H9 (cell line): ENCODE measurements at regions not wholly inside any gene's neighbourhood (a gene's known extent, or its start where the extent isn't known, plus 50 kb on each side); places are given as distances from the start of the nearest gene placed in this dataset.

Experiments
- DNase-seq: peaks from one replicate; pipeline ENCODE4 v3.0.0-alpha.2; 2017
- H2AFZ ChIP-seq: one replicate; pipeline ENCODE4 v1.6.1; 2013; ENCODE audit warnings: mild to moderate bottlenecking, low read length, control low read depth, moderate library complexity
- H2AK5ac ChIP-seq: 2 replicates; pipeline ENCODE4 v1.6.1; 2013; ENCODE audit warnings: low read length, control low read depth, mixed read lengths; ENCODE audit not compliant: insufficient read length
- H2BK120ac ChIP-seq: one replicate; pipeline ENCODE4 v1.6.1; 2013; ENCODE audit warnings: low read depth, mild to moderate bottlenecking, low read length, control low read depth, inconsistent platforms; ENCODE audit not compliant: poor library complexity, severe bottlenecking
- H2BK12ac ChIP-seq: 2 replicates; pipeline ENCODE4 v1.6.1; 2013; ENCODE audit warnings: low read length, control low read depth, mixed read lengths, low read depth; ENCODE audit not compliant: insufficient read length
- H2BK15ac ChIP-seq: 2 replicates; pipeline ENCODE4 v1.6.1; 2013; ENCODE audit warnings: low read depth, low read length, control low read depth
- H2BK20ac ChIP-seq: one replicate; pipeline ENCODE4 v1.6.1; 2013; ENCODE audit warnings: low read depth, mild to moderate bottlenecking, low read length, control low read depth, inconsistent platforms; ENCODE audit not compliant: poor library complexity, severe bottlenecking
- H2BK5ac ChIP-seq: 2 replicates; pipeline ENCODE4 v1.6.1; 2013; ENCODE audit warnings: low read length, control low read depth, mixed read lengths; ENCODE audit not compliant: insufficient read length
- H3K14ac ChIP-seq: 2 replicates; pipeline ENCODE4 v1.6.1; 2013; ENCODE audit warnings: low read length, control low read depth; ENCODE audit not compliant: insufficient read depth
- H3K18ac ChIP-seq: 2 replicates; pipeline ENCODE4 v1.6.1; 2013; ENCODE audit warnings: low read depth, mild to moderate bottlenecking, mixed read lengths, low read length, control low read depth; ENCODE audit not compliant: insufficient read length
- H3K23ac ChIP-seq: 2 replicates; pipeline ENCODE4 v1.6.1; 2013; ENCODE audit warnings: low read length, control low read depth, mixed read lengths, low read depth; ENCODE audit not compliant: insufficient read length
- H3K23me2 ChIP-seq: 2 replicates; pipeline ENCODE4 v1.6.1; 2013; ENCODE audit warnings: low read depth, mild to moderate bottlenecking, mixed read lengths, low read length, control low read depth; ENCODE audit not compliant: insufficient read length, poor library complexity, severe bottlenecking
- H3K27ac ChIP-seq: 2 replicates; pipeline ENCODE4 v1.5.1; 2013; ENCODE audit warnings: low read length, control low read depth, mixed read lengths, low read depth; ENCODE audit not compliant: insufficient read length
- H3K27me3 ChIP-seq: 2 replicates; pipeline ENCODE4 v1.6.1; 2013; ENCODE audit warnings: low read length, control low read depth, inconsistent platforms; ENCODE audit not compliant: insufficient read depth
- H3K4ac ChIP-seq: 2 replicates; pipeline ENCODE4 v1.6.1; 2013; ENCODE audit warnings: low read depth, mild to moderate bottlenecking, control low read depth, inconsistent platforms, low read length, moderate library complexity
- H3K4me1 ChIP-seq: 2 replicates; pipeline ENCODE4 v1.6.1; 2013; ENCODE audit warnings: low read length, control low read depth, inconsistent platforms; ENCODE audit not compliant: insufficient read depth
- H3K4me2 ChIP-seq: 2 replicates; pipeline ENCODE4 v1.6.1; 2013; ENCODE audit warnings: low read length, control low read depth, mixed read lengths; ENCODE audit not compliant: insufficient read length, insufficient read depth
- H3K56ac ChIP-seq: 2 replicates; pipeline ENCODE4 v1.6.1; 2013; ENCODE audit warnings: low read depth, mild to moderate bottlenecking, mixed read lengths, low read length, control low read depth; ENCODE audit not compliant: insufficient read length
- H3K79me1 ChIP-seq: 2 replicates; pipeline ENCODE4 v1.6.1; 2013; ENCODE audit warnings: low read depth, mild to moderate bottlenecking, moderate library complexity, low read length, control low read depth, inconsistent platforms; ENCODE audit not compliant: insufficient read depth, poor library complexity, severe bottlenecking
- H3K79me2 ChIP-seq: 2 replicates; pipeline ENCODE4 v1.6.1; 2013; ENCODE audit warnings: low read length, control low read depth, inconsistent platforms; ENCODE audit not compliant: insufficient read depth
- H3K9ac ChIP-seq: 2 replicates; pipeline ENCODE4 v1.6.1; 2013; ENCODE audit warnings: low read length, control low read depth, mixed read lengths; ENCODE audit not compliant: insufficient read length; ENCODE audit errors: extremely low read depth
- H3K9me3 ChIP-seq: one replicate; pipeline ENCODE4 v1.6.1; 2013; ENCODE audit warnings: low read depth, low read length, inconsistent platforms; ENCODE audit not compliant: control insufficient read depth
- H3T11ph ChIP-seq: one replicate; pipeline ENCODE4 v1.6.1; 2013; ENCODE audit warnings: mild to moderate bottlenecking, low read length, control low read depth, inconsistent platforms
- H4K20me1 ChIP-seq: one replicate; pipeline ENCODE4 v1.6.1; 2013; ENCODE audit not compliant: control insufficient read depth, insufficient read length, insufficient read depth
- H4K5ac ChIP-seq: 2 replicates; pipeline ENCODE4 v1.6.1; 2013; ENCODE audit warnings: low read depth, mild to moderate bottlenecking, mixed read lengths, low read length, control low read depth; ENCODE audit not compliant: insufficient read length
- H4K8ac ChIP-seq: replicated peaks from 2 replicates; pipeline ENCODE4 v1.6.1; 2013; ENCODE audit warnings: low read length, control low read depth, mixed read lengths, low read depth; ENCODE audit not compliant: insufficient read length
- H4K91ac ChIP-seq: 2 replicates; pipeline ENCODE4 v1.6.1; 2013; ENCODE audit warnings: low read depth, mild to moderate bottlenecking, moderate library complexity, mixed read lengths, low read length, control low read depth; ENCODE audit not compliant: insufficient read length
- H3K27ac Mint-ChIP-seq, 3 experiments: 2 replicates in 2 of 3; 3 replicates in 1 of 3; pipeline ENCODE4 v1.8.0; 2020 to 2021; ENCODE audit warnings: mixed read lengths in 3 of 3, mild to moderate bottlenecking in 1 of 3, moderate library complexity in 1 of 3
- H3K27me3 Mint-ChIP-seq: 2 replicates; pipeline ENCODE4 v1.8.0; 2021; ENCODE audit warnings: low read depth, mild to moderate bottlenecking, moderate library complexity, mixed read lengths
- H3K36me3 Mint-ChIP-seq, 3 experiments: 2 replicates in 2 of 3; 3 replicates in 1 of 3; pipeline ENCODE4 v1.8.0; 2020 to 2021; ENCODE audit warnings: low read depth in 3 of 3, mixed read lengths in 3 of 3; ENCODE audit not compliant: insufficient read depth in 1 of 3
- H3K4me1 Mint-ChIP-seq, 2 experiments: 2 replicates each; pipeline ENCODE4 v1.8.0; 2020; ENCODE audit warnings: mixed read lengths in 2 of 2
- H3K4me3 Mint-ChIP-seq, 2 experiments: 2 replicates in 1 of 2; 3 replicates in 1 of 2; pipeline ENCODE4 v1.8.0; 2020 to 2021; ENCODE audit warnings: mild to moderate bottlenecking in 2 of 2, mixed read lengths in 2 of 2, moderate library complexity in 1 of 2
- H3K9me3 Mint-ChIP-seq, 2 experiments: 2 replicates in 1 of 2; 3 replicates in 1 of 2; pipeline ENCODE4 v1.8.0; 2020; ENCODE audit warnings: mild to moderate bottlenecking in 2 of 2, mixed read lengths in 2 of 2, moderate library complexity in 1 of 2
- CTCF ChIP-seq: fragments of 200-600 bp; sonication (generic); conservative IDR thresholded peaks from 3 replicates; pipeline ENCODE4 v1.8.0; 2021; ENCODE audit warnings: antibody characterized with exemption, mild to moderate bottlenecking
- WGBS: extraction: QIAGEN DNeasy Blood & Tissue Kit; methylation state at CpG from one replicate; pipeline ENCODE4 v1.1.7; 2013; ENCODE audit warnings: missing lambda C conversion rate, low lambda C conversion rate, mixed read lengths; ENCODE audit not compliant: insufficient read length; ENCODE audit errors: extremely low coverage; 5-methylcytosine and 5-hydroxymethylcytosine counted together

GRCh38 chr21:22490049-22490448, 1491.8 kb downstream of the NCAM2 start:
- Histone ChIP-seq H2BK5ac (no peak overlapping the region), H3K79me2 (no peaks in the 10 kb centered on the region), H3K9me3 (no peaks in the 10 kb centered on the region), H3K4me1 (no peaks in the 10 kb centered on the region), H3K23ac (no peak overlapping the region), H2BK15ac (no peak overlapping the region), H3K56ac (no peak overlapping the region), H2BK20ac (no peak overlapping the region), H3K23me2 (no peaks in the 10 kb centered on the region), H4K91ac (no peak overlapping the region), H3K27ac (no peak overlapping the region), H4K20me1 (no peaks in the 10 kb centered on the region), H3T11ph (no peak overlapping the region), H4K8ac (no peak overlapping the region), H2AFZ (no peak overlapping the region), H2BK12ac (no peak overlapping the region), H2BK120ac (no peak overlapping the region), H3K4me2 (no peak overlapping the region), H3K27me3 (no peaks in the 10 kb centered on the region), H3K9ac (no peak overlapping the region), H3K79me1 (no peaks in the 10 kb centered on the region), H3K14ac (no peak overlapping the region), H3K4ac (no peak overlapping the region), H2AK5ac (no peak overlapping the region), H4K5ac (no peak overlapping the region), H3K18ac (no peak overlapping the region)
- Mint-ChIP-seq H3K27ac (no peak overlapping the region), H3K36me3 (peaks cover 0 to 1% (median 0%) of the 10 kb centered on the region in 3 experiments; a peak in 1 of 7 replicates), H3K4me3 (no peak overlapping the region), H3K4me1 (no peaks in the 10 kb centered on the region; a peak in 1 of 4 replicates), H3K27me3 (no peaks in the 10 kb centered on the region; the same call in 1 of the 2 replicates), H3K9me3 (peaks cover 0 to 6% of the 10 kb centered on the region in 2 experiments; a peak in 3 of 5 replicates)
- DNase-seq: no peak
- no peak for TF ChIP-seq CTCF
- no CpG with 5 or more reads among the region's 1 CpG for WGBS
